ENCODE measurements at regions not wholly inside any gene's neighbourhood (a gene's known extent, or its start where the extent isn't known, plus 50 kb on each side); places are given as distances from the start of the nearest gene placed in this dataset.

DNA sequence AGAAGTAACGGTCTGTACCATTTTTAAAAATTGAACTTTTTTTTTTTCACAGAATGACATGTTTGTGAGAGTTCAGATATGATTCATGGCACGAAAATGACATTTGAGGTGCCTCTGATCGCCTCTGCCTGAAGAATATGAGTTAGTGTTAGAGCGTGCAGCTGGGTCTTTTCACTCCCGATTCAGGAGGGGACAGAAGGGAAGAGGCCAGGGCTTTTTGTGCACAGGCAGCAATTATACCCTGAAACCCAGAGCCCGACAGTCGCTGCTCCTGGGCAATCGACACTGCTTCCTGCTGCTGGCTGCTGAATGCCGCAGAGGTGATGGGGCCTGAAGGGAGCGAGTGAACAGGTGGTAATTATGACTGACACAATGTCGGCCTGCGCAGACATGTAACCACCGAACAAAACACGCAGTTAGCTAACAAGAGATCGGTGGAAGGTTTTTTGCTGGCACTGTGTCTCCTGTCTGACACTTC, 652.0 kb upstream of the NOX3 start:
- Histone ChIP-seq H3K9ac (ENCODE audit: low read length) (no peak overlapping the region), H3K27me3 (ENCODE audit: insufficient read depth, low read length) (no peaks in the 10 kb centered on the region), H3K9me3 (ENCODE audit: control insufficient read depth in 1 of 2, insufficient read depth in 1 of 2, low read depth in 1 of 2, low read length in 2 of 2) (no peaks in the 10 kb centered on the region), H2AFZ (ENCODE audit: low read depth, low read length, poor library complexity, severe bottlenecking) (no peak overlapping the region), H3K4me3 (replicated peaks in 1 of 2; ENCODE audit: low read depth in 1 of 2, low read length in 2 of 2) (no peak overlapping the region), H3K9me2 (ENCODE audit: insufficient read depth) (no peaks in the 10 kb centered on the region), H3K4me1 (ENCODE audit: control insufficient read depth in 1 of 2, insufficient read depth in 2 of 2, low read length in 2 of 2) (no peaks in the 10 kb centered on the region), H4K20me1 (ENCODE audit: insufficient read depth) (no peaks in the 10 kb centered on the region), H3K4me2 (ENCODE audit: low read length) (no peak overlapping the region), H3K79me2 (ENCODE audit: insufficient read depth, low read length) (no peaks in the 10 kb centered on the region), H3K27ac (ENCODE audit: low read depth, low read length) (no peak overlapping the region), H3K36me3 (ENCODE audit: control insufficient read depth in 1 of 2, insufficient read depth in 2 of 2, low read length in 2 of 2) (no peaks in the 10 kb centered on the region)
- TF ChIP-seq POLR2AphosphoS5 (IDR thresholded peaks at IDR 0.05; ENCODE audit: low read depth, low read length) (no peak), FOSL1 (IDR thresholded peaks at IDR 0.05; ENCODE audit: low read depth) (no peak), EZH2 (IDR thresholded peaks at IDR 0.05) (no peak), ELF1 (IDR thresholded peaks at IDR 0.05; ENCODE audit: borderline replicate concordance, low read depth) (no peak), CBX3 (IDR thresholded peaks at IDR 0.05; ENCODE audit: low read depth) (no peak)
- TF ChIP-seq, protein P1, sequence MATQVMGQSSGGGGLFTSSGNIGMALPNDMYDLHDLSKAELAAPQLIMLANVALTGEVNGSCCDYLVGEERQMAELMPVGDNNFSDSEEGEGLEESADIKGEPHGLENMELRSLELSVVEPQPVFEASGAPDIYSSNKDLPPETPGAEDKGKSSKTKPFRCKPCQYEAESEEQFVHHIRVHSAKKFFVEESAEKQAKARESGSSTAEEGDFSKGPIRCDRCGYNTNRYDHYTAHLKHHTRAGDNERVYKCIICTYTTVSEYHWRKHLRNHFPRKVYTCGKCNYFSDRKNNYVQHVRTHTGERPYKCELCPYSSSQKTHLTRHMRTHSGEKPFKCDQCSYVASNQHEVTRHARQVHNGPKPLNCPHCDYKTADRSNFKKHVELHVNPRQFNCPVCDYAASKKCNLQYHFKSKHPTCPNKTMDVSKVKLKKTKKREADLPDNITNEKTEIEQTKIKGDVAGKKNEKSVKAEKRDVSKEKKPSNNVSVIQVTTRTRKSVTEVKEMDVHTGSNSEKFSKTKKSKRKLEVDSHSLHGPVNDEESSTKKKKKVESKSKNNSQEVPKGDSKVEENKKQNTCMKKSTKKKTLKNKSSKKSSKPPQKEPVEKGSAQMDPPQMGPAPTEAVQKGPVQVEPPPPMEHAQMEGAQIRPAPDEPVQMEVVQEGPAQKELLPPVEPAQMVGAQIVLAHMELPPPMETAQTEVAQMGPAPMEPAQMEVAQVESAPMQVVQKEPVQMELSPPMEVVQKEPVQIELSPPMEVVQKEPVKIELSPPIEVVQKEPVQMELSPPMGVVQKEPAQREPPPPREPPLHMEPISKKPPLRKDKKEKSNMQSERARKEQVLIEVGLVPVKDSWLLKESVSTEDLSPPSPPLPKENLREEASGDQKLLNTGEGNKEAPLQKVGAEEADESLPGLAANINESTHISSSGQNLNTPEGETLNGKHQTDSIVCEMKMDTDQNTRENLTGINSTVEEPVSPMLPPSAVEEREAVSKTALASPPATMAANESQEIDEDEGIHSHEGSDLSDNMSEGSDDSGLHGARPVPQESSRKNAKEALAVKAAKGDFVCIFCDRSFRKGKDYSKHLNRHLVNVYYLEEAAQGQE (IDR thresholded peaks at IDR 0.05; ENCODE audit: low read depth): no peak
- TF ChIP-seq, protein P2, sequence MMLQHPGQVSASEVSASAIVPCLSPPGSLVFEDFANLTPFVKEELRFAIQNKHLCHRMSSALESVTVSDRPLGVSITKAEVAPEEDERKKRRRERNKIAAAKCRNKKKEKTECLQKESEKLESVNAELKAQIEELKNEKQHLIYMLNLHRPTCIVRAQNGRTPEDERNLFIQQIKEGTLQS (IDR thresholded peaks at IDR 0.05): no peak
- TF ChIP-seq, protein P3, sequence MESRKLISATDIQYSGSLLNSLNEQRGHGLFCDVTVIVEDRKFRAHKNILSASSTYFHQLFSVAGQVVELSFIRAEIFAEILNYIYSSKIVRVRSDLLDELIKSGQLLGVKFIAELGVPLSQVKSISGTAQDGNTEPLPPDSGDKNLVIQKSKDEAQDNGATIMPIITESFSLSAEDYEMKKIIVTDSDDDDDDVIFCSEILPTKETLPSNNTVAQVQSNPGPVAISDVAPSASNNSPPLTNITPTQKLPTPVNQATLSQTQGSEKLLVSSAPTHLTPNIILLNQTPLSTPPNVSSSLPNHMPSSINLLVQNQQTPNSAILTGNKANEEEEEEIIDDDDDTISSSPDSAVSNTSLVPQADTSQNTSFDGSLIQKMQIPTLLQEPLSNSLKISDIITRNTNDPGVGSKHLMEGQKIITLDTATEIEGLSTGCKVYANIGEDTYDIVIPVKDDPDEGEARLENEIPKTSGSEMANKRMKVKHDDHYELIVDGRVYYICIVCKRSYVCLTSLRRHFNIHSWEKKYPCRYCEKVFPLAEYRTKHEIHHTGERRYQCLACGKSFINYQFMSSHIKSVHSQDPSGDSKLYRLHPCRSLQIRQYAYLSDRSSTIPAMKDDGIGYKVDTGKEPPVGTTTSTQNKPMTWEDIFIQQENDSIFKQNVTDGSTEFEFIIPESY (IDR thresholded peaks at IDR 0.05; ENCODE audit: extremely low read depth, insufficient replicate concordance, low read length): no peak
- no TSS peak for BruUV-seq (replicated peaks)
- no peak for ATAC-seq
- intact Hi-C loops (cut with micrococcal nuclease): no loop called here
- CTCF ChIA-PET: no interaction called here
- DNase-seq (ENCODE audit: low read depth, low spot score): no peak
- POLR2A ChIA-PET: no interaction called here
- RAD21 ChIA-PET (ENCODE audit: low non-redundant PET in 1 of 2, low total read pairs in 2 of 2, uncharacterized antibody in 2 of 2, unreplicated experiment in 2 of 2): no interaction called here
